H1 (cell line): ENCODE measurements at regions not wholly inside any gene's neighbourhood (a gene's known extent, or its start where the extent isn't known, plus 50 kb on each side); places are given as distances from the start of the nearest gene placed in this dataset.

Experiments used
- CTCF ChIA-PET: fragments of 300-600 bp; sonication (Branson Sonifier 250); formaldehyde crosslinking; loops from one replicate; lab custom pipeline; 2021; ENCODE audit not compliant: partially characterized antibody; lab: Charles Lee
- POLR2A ChIA-PET: fragments of 300-600 bp; sonication (Branson Sonifier 250); formaldehyde crosslinking; loops from one replicate; lab custom pipeline; 2021; ENCODE audit warnings: inconsistent platforms; ENCODE audit not compliant: partially characterized antibody; lab: Charles Lee
- DNase-seq, 2 experiments: peaks; one replicate each; pipeline versions ENCODE4 v3.0.0 to v3.0.0-alpha.2; 2010 to 2022; ENCODE audit warnings: low spot score in 2 of 2, low read depth in 1 of 2, mixed read lengths in 1 of 2
- FAIRE-seq: peaks from 2 replicates; lab custom pipeline; 2011; peaks lifted over from hg19 to GRCh38; lab: Jason Lieb, UNC
- H2AFZ ChIP-seq: 2 replicates; pipeline ENCODE4 v1.8.1; 2012; ENCODE audit warnings: low read length, inconsistent platforms
- H2AK5ac ChIP-seq: 2 replicates; pipeline ENCODE4 v1.6.1; 2013; ENCODE audit warnings: low read depth, low read length
- H2BK120ac ChIP-seq: replicated peaks from 2 replicates; pipeline ENCODE3; 2013; ENCODE audit warnings: low read depth, low read length, inconsistent platforms
- H2BK12ac ChIP-seq: 2 replicates; pipeline ENCODE4 v1.6.1; 2013; ENCODE audit warnings: low read depth, low read length
- H2BK15ac ChIP-seq: 2 replicates; pipeline ENCODE4 v1.6.1; 2013; ENCODE audit warnings: low read length
- H2BK20ac ChIP-seq: 2 replicates; pipeline ENCODE4 v1.6.1; 2013; ENCODE audit warnings: low read length
- H2BK5ac ChIP-seq: 2 replicates; pipeline ENCODE4 v1.6.1; 2013; ENCODE audit warnings: low read depth, low read length
- H3K14ac ChIP-seq: 2 replicates; pipeline ENCODE4 v1.6.1; 2013; ENCODE audit warnings: inconsistent platforms; ENCODE audit not compliant: insufficient read length
- H3K18ac ChIP-seq: 2 replicates; pipeline ENCODE4 v1.6.1; 2013; ENCODE audit warnings: low read length; ENCODE audit errors: extremely low read depth
- H3K23ac ChIP-seq: 2 replicates; pipeline ENCODE4 v1.6.1; 2013; ENCODE audit warnings: inconsistent platforms; ENCODE audit not compliant: insufficient read length
- H3K23me2 ChIP-seq: 2 replicates; pipeline ENCODE4 v1.6.1; 2013; ENCODE audit warnings: low read depth, low read length
- H3K27ac ChIP-seq: 2 replicates; pipeline ENCODE4 v1.6.1; 2011; ENCODE audit warnings: low read depth, low read length, inconsistent platforms
- H3K27me3 ChIP-seq, 4 experiments: replicated peaks in 1 of 4; 1 replicate in 1 of 4; 2 replicates in 3 of 4; pipeline versions ENCODE4 v1.6.1 to v1.8.1; 2011 to 2013; ENCODE audit warnings: low read length in 3 of 4, mild to moderate bottlenecking in 3 of 4, inconsistent platforms in 2 of 4, mixed read lengths in 2 of 4, moderate library complexity in 1 of 4; ENCODE audit not compliant: control insufficient read depth in 3 of 4, insufficient read depth in 3 of 4; ENCODE audit errors: extremely low read depth in 1 of 4
- H3K36me3 ChIP-seq, 4 experiments: 2 replicates each; pipeline versions ENCODE4 v1.6.1 to v1.8.1; 2011 to 2013; ENCODE audit warnings: mild to moderate bottlenecking in 4 of 4, low read length in 3 of 4, moderate library complexity in 2 of 4, control low read depth in 1 of 4, inconsistent platforms in 1 of 4; ENCODE audit not compliant: insufficient read depth in 4 of 4, control insufficient read depth in 2 of 4
- H3K4ac ChIP-seq: replicated peaks from 2 replicates; pipeline ENCODE3; 2013; ENCODE audit warnings: low read length, low read depth, mixed read lengths, inconsistent platforms; ENCODE audit not compliant: insufficient read length
- H3K4me1 ChIP-seq, 4 experiments: replicated peaks in 1 of 4; 1 replicate in 1 of 4; 2 replicates in 3 of 4; pipeline versions ENCODE4 v1.6.1 to v1.8.1; 2011 to 2013; ENCODE audit warnings: low read length in 3 of 4, inconsistent platforms in 2 of 4, mixed read lengths in 1 of 4; ENCODE audit not compliant: insufficient read depth in 4 of 4, control insufficient read depth in 3 of 4
- H3K4me2 ChIP-seq, 2 experiments: 2 replicates each; pipeline versions ENCODE4 v1.6.1 to v1.8.1; 2011 to 2013; ENCODE audit warnings: low read depth in 2 of 2, low read length in 2 of 2, control low read depth in 1 of 2, inconsistent platforms in 1 of 2, mild to moderate bottlenecking in 1 of 2; ENCODE audit not compliant: insufficient read depth in 1 of 2
- H3K4me3 ChIP-seq, 4 experiments: fragments of 200-600, 300-600 bp in 1 of 4; sonication (generic), shearing (Covaris generic), sonication (Bioruptor Twin) in 1 of 4; 2 replicates each; pipeline versions ENCODE4 v1.5.1 to v1.8.1; 2011 to 2016; ENCODE audit warnings: low read length in 4 of 4, low read depth in 3 of 4, control low read depth in 2 of 4, inconsistent platforms in 2 of 4, mild to moderate bottlenecking in 2 of 4, mixed read lengths in 1 of 4, moderate library complexity in 1 of 4; ENCODE audit not compliant: insufficient read depth in 2 of 4; ENCODE audit errors: extremely low read depth in 1 of 4
- H3K56ac ChIP-seq: replicated peaks from 2 replicates; pipeline ENCODE3; 2013; ENCODE audit warnings: low read depth, mild to moderate bottlenecking, mixed read lengths, low read length, inconsistent platforms; ENCODE audit not compliant: insufficient read length
- H3K79me1 ChIP-seq: 2 replicates; pipeline ENCODE4 v1.6.1; 2013; ENCODE audit warnings: low read depth, low read length, control low read depth
- H3K79me2 ChIP-seq, 2 experiments: 2 replicates each; pipeline versions ENCODE4 v1.6.1 to v1.8.1; 2012 to 2013; ENCODE audit warnings: low read length in 2 of 2, mild to moderate bottlenecking in 2 of 2, inconsistent platforms in 1 of 2; ENCODE audit not compliant: insufficient read depth in 2 of 2, control insufficient read depth in 1 of 2
- H3K9ac ChIP-seq, 4 experiments: replicated peaks in 1 of 4; 1 replicate in 1 of 4; 2 replicates in 3 of 4; pipeline versions ENCODE4 v1.6.1 to v1.8.1; 2011 to 2013; ENCODE audit warnings: low read depth in 3 of 4, low read length in 3 of 4, control low read depth in 2 of 4, mild to moderate bottlenecking in 2 of 4, moderate library complexity in 2 of 4, inconsistent platforms in 1 of 4; ENCODE audit errors: extremely low read depth in 1 of 4
- H3K9me3 ChIP-seq, 2 experiments: 2 replicates each; pipeline versions ENCODE4 v1.6.1 to v1.8.1; 2012 to 2013; ENCODE audit warnings: mild to moderate bottlenecking in 2 of 2, moderate library complexity in 2 of 2, control low read depth in 1 of 2, inconsistent platforms in 1 of 2, low read depth in 1 of 2, low read length in 1 of 2, mixed read lengths in 1 of 2; ENCODE audit not compliant: insufficient read depth in 2 of 2
- H4K20me1 ChIP-seq, 2 experiments: replicated peaks in 1 of 2; 2 replicates each; pipeline versions ENCODE3 to v1.8.1; 2011 to 2013; ENCODE audit warnings: inconsistent platforms in 2 of 2, low read length in 2 of 2, mild to moderate bottlenecking in 1 of 2; ENCODE audit not compliant: insufficient read depth in 2 of 2, control insufficient read depth in 1 of 2
- H4K5ac ChIP-seq: 2 replicates; pipeline ENCODE4 v1.6.1; 2013; ENCODE audit warnings: low read length, low read depth, mixed read lengths, inconsistent platforms; ENCODE audit not compliant: insufficient read length
- H4K8ac ChIP-seq: 2 replicates; pipeline ENCODE4 v1.8.0; 2013; ENCODE audit warnings: mild to moderate bottlenecking, moderate library complexity, low read length, inconsistent platforms; ENCODE audit not compliant: insufficient read depth; ENCODE audit errors: extremely low read depth
- H4K91ac ChIP-seq: replicated peaks from 2 replicates; pipeline ENCODE3; 2013; ENCODE audit warnings: low read length, mixed read lengths, inconsistent platforms; ENCODE audit not compliant: insufficient read length
- ATF2 ChIP-seq: IDR thresholded peaks from 2 replicates; pipeline ENCODE4 v1.6.1; 2012; ENCODE audit warnings: low read length, inconsistent platforms
- CHD1 ChIP-seq: IDR thresholded peaks from 2 replicates; pipeline ENCODE4 v1.6.1; 2012; ENCODE audit warnings: low read depth, low read length, improper control_type of control experiment
- FOSL1 ChIP-seq: IDR thresholded peaks from 2 replicates; pipeline ENCODE4 v1.6.1; 2011; ENCODE audit warnings: mild to moderate bottlenecking, low read depth, low read length, moderate library complexity; ENCODE audit not compliant: insufficient read depth
- JUND ChIP-seq: IDR thresholded peaks from 2 replicates; pipeline ENCODE4 v1.6.1; 2011; ENCODE audit warnings: mild to moderate bottlenecking, improper control_type of control experiment, low read length
- KDM1A ChIP-seq: fragments of 200-600, 300-600 bp; sonication (generic); IDR thresholded peaks from 2 replicates; pipeline ENCODE4 v1.7.1; 2016; ENCODE audit warnings: mild to moderate bottlenecking, low read length, borderline replicate concordance
- KDM4A ChIP-seq: IDR thresholded peaks from one replicate; pipeline ENCODE4 v1.7.1; 2012; ENCODE audit warnings: low read depth, mild to moderate bottlenecking, moderate library complexity, low read length, inconsistent platforms; ENCODE audit not compliant: severe bottlenecking
- KDM5A ChIP-seq: fragments of 200-600 bp; IDR thresholded peaks from 2 replicates; pipeline ENCODE4 v1.7.1; 2012; ENCODE audit warnings: mild to moderate bottlenecking, low read length, inconsistent platforms, mixed read lengths
- PHF8 ChIP-seq: fragments of 200-600 bp; sonication (generic); conservative IDR thresholded peaks from 2 replicates; pipeline ENCODE4 v1.7.1; 2012; ENCODE audit warnings: low read depth, mild to moderate bottlenecking, inconsistent platforms, low read length, moderate library complexity
- RXRA ChIP-seq: IDR thresholded peaks from 2 replicates; pipeline ENCODE4 v1.6.1; 2011; ENCODE audit warnings: low read depth, mild to moderate bottlenecking, low read length, moderate library complexity; ENCODE audit not compliant: insufficient read depth
- SAP30 ChIP-seq: fragments of 300-600 bp; sonication (generic); IDR thresholded peaks from 2 replicates; pipeline ENCODE4 v1.7.1; 2012; ENCODE audit warnings: low read length, moderate library complexity, mild to moderate bottlenecking, inconsistent platforms; ENCODE audit not compliant: insufficient read depth, insufficient replicate concordance
- SIX5 ChIP-seq: IDR thresholded peaks from 2 replicates; pipeline ENCODE4 v1.6.1; 2011; ENCODE audit warnings: mild to moderate bottlenecking, low read depth, low read length
- SRF ChIP-seq: IDR thresholded peaks from 2 replicates; pipeline ENCODE4 v1.6.1; 2011; ENCODE audit warnings: mild to moderate bottlenecking, low read depth, low read length, moderate library complexity
- TCF12 ChIP-seq: IDR thresholded peaks from 2 replicates; pipeline ENCODE4 v1.6.1; 2011; ENCODE audit warnings: low read depth, mild to moderate bottlenecking, low read length
- whole genome bisulfite sequencing, 2 experiments: shearing (Covaris generic) in 1 of 2; methylation state at CpG; one replicate each; pipeline versions ENCODE4 v1.1.6 to v1.1.7; 2013 to 2015; ENCODE audit warnings: low lambda C conversion rate in 2 of 2, mixed read lengths in 2 of 2, inconsistent platforms in 1 of 2, low coverage in 1 of 2, missing lambda C conversion rate in 1 of 2; ENCODE audit not compliant: insufficient replicate concordance in 2 of 2, insufficient coverage in 1 of 2, insufficient read length in 1 of 2; ENCODE audit errors: extremely low coverage in 1 of 2, missing lambda C conversion rate in 1 of 2; 5-methylcytosine and 5-hydroxymethylcytosine counted together

GRCh38 chr6:165811512-165811911 lies 148.5 kb upstream of the PDE10A start:
- Histone ChIP-seq H3K79me2 (no peaks in the 10 kb centered on the region), H3K4me3 (no peak overlapping the region), H3K4ac (no peak overlapping the region), H4K5ac (no peak overlapping the region), H3K36me3 (no peaks in the 10 kb centered on the region), H2BK20ac (no peak overlapping the region), H2BK15ac (no peak overlapping the region), H3K27ac (no peak overlapping the region), H3K18ac (no peak overlapping the region), H3K23me2 (no peaks in the 10 kb centered on the region), H3K14ac (no peak overlapping the region), H4K20me1 (no peaks in the 10 kb centered on the region), H3K4me2 (no peak overlapping the region), H2BK120ac (no peak overlapping the region), H4K91ac (no peak overlapping the region), H3K79me1 (no peaks in the 10 kb centered on the region), H3K56ac (no peak overlapping the region), H2BK12ac (no peak overlapping the region; the same call in 1 of the 2 replicates), H2BK5ac (no peak overlapping the region), H3K4me1 (peaks cover 0 to 2% (median 0%) of the 10 kb centered on the region in 4 experiments; a peak in 1 of 7 replicates), H3K9me3 (0 out of 4 replicates have a peak, but pooled peaks cover 0 to 4% of the 10 kb centered on the region in 2 experiments), H2AFZ (no peak overlapping the region), H2AK5ac (no peak overlapping the region), H3K27me3 (peaks cover 0 to 2% (median under 1%) of the 10 kb centered on the region in 4 experiments; a peak in 2 of 7 replicates), H4K8ac (no peak overlapping the region), H3K23ac (no peak overlapping the region), H3K9ac (no peak overlapping the region)
- CTCF ChIA-PET: interaction anchor here (1.0 to 1.6 kb wide), 4 partner anchors 17 to 294 kb away, joined by 3 to 6 read pairs (median 5); no protein-coding TSS in a partner anchor
- FAIRE-seq (no peak), DNase-seq (no peak)
- 87% methylated on average over 7 of the region's 7 CpGs; no CpG with 5 or more reads in 1 of the 2 experiments for WGBS, 2 experiments
- POLR2A ChIA-PET: no interaction called here
- TF ChIP-seq SAP30 (no peak), JUND (no peak), SRF (no peak), SIX5 (no peak), TCF12 (no peak), ATF2 (no peak), CHD1 (no peak), FOSL1 (no peak), KDM4A (no peak), KDM1A (no peak), PHF8 (no peak), KDM5A (no peak), RXRA (no peak)
